Panc1 (cell line): ENCODE measurements at regions not wholly inside any gene's neighbourhood (a gene's known extent, or its start where the extent isn't known, plus 50 kb on each side); places are given as distances from the start of the nearest gene placed in this dataset.
"Not testable (repeated sequence)": the region's sequence is repeated elsewhere in the genome, so short reads cannot be mapped to it uniquely, and the experiment has no call there.

Experiments used
- ATAC-seq: fragments of 200-7000 bp; cut with Tn5 transposase; 2 replicates; pipeline ENCODE4 v1.9.1; 2020; ENCODE audit warnings: mild to moderate bottlenecking, moderate library complexity
- BruUV-seq: library from RNA; stranded (reverse); fragments of 400-500 nt; replicated peaks from 2 replicates; lab custom pipeline; 2021; lab: Mats Ljungman, UMichigan
- CTCF ChIA-PET: fragments of 300-600 bp; sonication (Branson Sonifier 250); formaldehyde crosslinking; loops from one replicate; lab custom pipeline; 2022; ENCODE audit warnings: antibody characterized with exemption; lab: Charles Lee
- POLR2A ChIA-PET: fragments of 300-600 bp; sonication (Branson Sonifier 250); formaldehyde crosslinking; loops from one replicate; lab custom pipeline; 2022; ENCODE audit warnings: antibody characterized with exemption; lab: Charles Lee
- DNase-seq: peaks from one replicate; pipeline ENCODE4 v3.0.0-alpha.2; 2010; ENCODE audit warnings: low read depth, low spot score
- H3K27ac ChIP-seq: 2 replicates; pipeline ENCODE4 v1.5.1; 2011; ENCODE audit warnings: mild to moderate bottlenecking, low read length, inconsistent platforms
- H3K27me3 ChIP-seq: fragments of 200-500 bp; sonication (Bioruptor generic); 2 replicates; pipeline ENCODE4 v1.6.0; 2014; ENCODE audit warnings: low read length, inconsistent platforms; ENCODE audit not compliant: control insufficient read depth, insufficient read depth
- H3K36me3 ChIP-seq: fragments of 200-500 bp; sonication (Bioruptor generic); 2 replicates; pipeline ENCODE4 v1.5.1; 2014; ENCODE audit warnings: inconsistent platforms, mild to moderate bottlenecking, low read length, moderate library complexity; ENCODE audit not compliant: control insufficient read depth, insufficient read depth
- H3K4me1 ChIP-seq: 2 replicates; pipeline ENCODE4 v1.5.1; 2011; ENCODE audit warnings: inconsistent platforms, mild to moderate bottlenecking, low read length, moderate library complexity; ENCODE audit not compliant: control insufficient read depth, insufficient read depth
- H3K4me3 ChIP-seq, 2 experiments: 2 replicates each; pipeline ENCODE4 v1.5.1; 2011 to 2012; ENCODE audit warnings: low read depth in 2 of 2, low read length in 2 of 2, mild to moderate bottlenecking in 2 of 2, inconsistent platforms in 1 of 2, moderate library complexity in 1 of 2
- H3K9me3 ChIP-seq: fragments of 200-500 bp; sonication (Bioruptor generic); 2 replicates; pipeline ENCODE4 v1.5.1; 2014; ENCODE audit warnings: low read depth, mild to moderate bottlenecking, inconsistent platforms, low read length, moderate library complexity; ENCODE audit not compliant: control insufficient read depth, insufficient read depth
- POLR2AphosphoS5 ChIP-seq: IDR thresholded peaks from 2 replicates; pipeline ENCODE4 v1.6.1; 2012; ENCODE audit warnings: mild to moderate bottlenecking, low read depth, low read length, moderate library complexity
- SIN3A ChIP-seq: IDR thresholded peaks from 2 replicates; pipeline ENCODE4 v1.6.1; 2012; ENCODE audit warnings: low read depth, mild to moderate bottlenecking, low read length, moderate library complexity, borderline replicate concordance; ENCODE audit not compliant: insufficient read depth
- TCF7L2 ChIP-seq: IDR thresholded peaks from 2 replicates; pipeline ENCODE4 v1.6.1; 2011; ENCODE audit warnings: mild to moderate bottlenecking, low read depth, low read length, inconsistent platforms
- in situ Hi-C: cut with HindIII; loops from 2 replicates; pipeline ENCODE4 v1.10.0; 2016; ENCODE audit warnings: low sequenced_read_pairs, low pct_unique_long_range_greater_than_20kb
- intact Hi-C: fragments of 100-400 bp; cut with micrococcal nuclease; formaldehyde crosslinking; loops from one replicate; pipeline ENCODE4 v1.10.0; 2022; ENCODE audit not compliant: unreplicated experiment
- TF ChIP-seq, protein P1 (sequence below), 2 experiments: IDR thresholded peaks; 2 replicates each; pipeline ENCODE4 v1.6.1; 2011 to 2012; ENCODE audit warnings: low read depth in 2 of 2, control low read depth in 1 of 2, low read length in 1 of 2, mild to moderate bottlenecking in 1 of 2, moderate library complexity in 1 of 2; ENCODE audit not compliant: insufficient read depth in 1 of 2
- TF ChIP-seq, protein P2 (sequence below): fragments of 450-650 bp; IDR thresholded peaks from 2 replicates; pipeline ENCODE4 v1.5.1; 2017; ENCODE audit warnings: mild to moderate bottlenecking

DNA sequence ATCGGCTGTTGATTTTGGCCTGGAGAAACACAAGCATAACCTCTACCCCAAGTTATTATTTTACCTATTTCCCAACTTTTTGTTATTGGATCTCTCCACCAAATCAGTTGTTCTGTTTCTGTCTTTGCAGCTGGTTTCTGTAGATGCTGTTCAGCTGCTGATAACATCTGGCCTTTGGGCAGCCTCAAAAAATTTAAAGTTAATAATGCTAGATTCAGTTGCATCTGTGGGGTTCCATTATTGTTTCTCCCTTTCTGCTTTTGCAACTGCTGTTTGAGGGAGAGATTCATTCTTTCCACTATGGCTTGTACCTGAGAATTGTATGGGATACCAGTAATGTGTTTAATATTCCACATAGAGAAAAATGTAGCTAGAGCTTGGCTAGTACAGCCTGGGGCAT lies 118.7 kb upstream of the IGFBP3 start:
- H3K9me3 ChIP-seq, H3K36me3 ChIP-seq, POLR2A ChIA-PET, CTCF ChIA-PET, intact Hi-C loops, in situ Hi-C loops, DNase-seq, H3K27me3 ChIP-seq, H3K4me3 ChIP-seq, ATAC-seq, H3K4me1 ChIP-seq, BruUV-seq, H3K27ac ChIP-seq: not testable (repeated sequence)

DNA sequence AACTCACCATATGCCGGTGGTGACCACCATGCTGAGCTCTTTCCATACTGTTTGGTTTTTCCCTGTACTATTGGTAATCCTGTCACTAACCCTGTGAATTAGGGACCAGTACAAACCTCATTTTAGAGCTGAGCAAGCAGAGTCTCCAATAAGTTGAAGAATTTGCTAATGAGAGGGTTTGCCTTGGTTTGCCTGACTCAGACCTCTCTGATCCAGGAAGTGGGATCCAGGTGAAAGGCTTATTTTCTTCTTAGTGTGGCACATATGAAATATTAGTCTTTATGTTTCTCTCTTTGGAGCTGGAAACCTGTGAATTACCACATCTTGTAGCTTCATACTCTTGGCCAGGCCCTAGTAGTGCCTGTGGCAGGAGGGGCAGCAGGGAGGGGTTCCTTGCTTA lies 114.1 kb upstream of the IGFBP3 start:
- in situ Hi-C loops (no loop called here), intact Hi-C loops (no loop called here)
- ChIA-PET POLR2A (no interaction called here), CTCF (no interaction called here)
- DNase-seq (no peak), ATAC-seq (no peak)
- Histone ChIP-seq H3K4me1 (peaks cover 2% of the 10 kb centered on the region; the same call in 1 of the 2 replicates), H3K27ac (no peak overlapping the region), H3K27me3 (no peaks in the 10 kb centered on the region), H3K9me3 (no peaks in the 10 kb centered on the region), H3K4me3 (no peak overlapping the region), H3K36me3 (no peaks in the 10 kb centered on the region)
- no TSS peak for BruUV-seq
- TF ChIP-seq SIN3A (no peak), TCF7L2 (no peak), POLR2AphosphoS5 (no peak)
- TF ChIP-seq, protein P1, sequence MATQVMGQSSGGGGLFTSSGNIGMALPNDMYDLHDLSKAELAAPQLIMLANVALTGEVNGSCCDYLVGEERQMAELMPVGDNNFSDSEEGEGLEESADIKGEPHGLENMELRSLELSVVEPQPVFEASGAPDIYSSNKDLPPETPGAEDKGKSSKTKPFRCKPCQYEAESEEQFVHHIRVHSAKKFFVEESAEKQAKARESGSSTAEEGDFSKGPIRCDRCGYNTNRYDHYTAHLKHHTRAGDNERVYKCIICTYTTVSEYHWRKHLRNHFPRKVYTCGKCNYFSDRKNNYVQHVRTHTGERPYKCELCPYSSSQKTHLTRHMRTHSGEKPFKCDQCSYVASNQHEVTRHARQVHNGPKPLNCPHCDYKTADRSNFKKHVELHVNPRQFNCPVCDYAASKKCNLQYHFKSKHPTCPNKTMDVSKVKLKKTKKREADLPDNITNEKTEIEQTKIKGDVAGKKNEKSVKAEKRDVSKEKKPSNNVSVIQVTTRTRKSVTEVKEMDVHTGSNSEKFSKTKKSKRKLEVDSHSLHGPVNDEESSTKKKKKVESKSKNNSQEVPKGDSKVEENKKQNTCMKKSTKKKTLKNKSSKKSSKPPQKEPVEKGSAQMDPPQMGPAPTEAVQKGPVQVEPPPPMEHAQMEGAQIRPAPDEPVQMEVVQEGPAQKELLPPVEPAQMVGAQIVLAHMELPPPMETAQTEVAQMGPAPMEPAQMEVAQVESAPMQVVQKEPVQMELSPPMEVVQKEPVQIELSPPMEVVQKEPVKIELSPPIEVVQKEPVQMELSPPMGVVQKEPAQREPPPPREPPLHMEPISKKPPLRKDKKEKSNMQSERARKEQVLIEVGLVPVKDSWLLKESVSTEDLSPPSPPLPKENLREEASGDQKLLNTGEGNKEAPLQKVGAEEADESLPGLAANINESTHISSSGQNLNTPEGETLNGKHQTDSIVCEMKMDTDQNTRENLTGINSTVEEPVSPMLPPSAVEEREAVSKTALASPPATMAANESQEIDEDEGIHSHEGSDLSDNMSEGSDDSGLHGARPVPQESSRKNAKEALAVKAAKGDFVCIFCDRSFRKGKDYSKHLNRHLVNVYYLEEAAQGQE (IDR thresholded peaks at IDR 0.05; ENCODE audit: insufficient read depth in 1 of 2, low read depth in 2 of 2, low read length in 1 of 2), result no peak
- TF ChIP-seq, protein P2, sequence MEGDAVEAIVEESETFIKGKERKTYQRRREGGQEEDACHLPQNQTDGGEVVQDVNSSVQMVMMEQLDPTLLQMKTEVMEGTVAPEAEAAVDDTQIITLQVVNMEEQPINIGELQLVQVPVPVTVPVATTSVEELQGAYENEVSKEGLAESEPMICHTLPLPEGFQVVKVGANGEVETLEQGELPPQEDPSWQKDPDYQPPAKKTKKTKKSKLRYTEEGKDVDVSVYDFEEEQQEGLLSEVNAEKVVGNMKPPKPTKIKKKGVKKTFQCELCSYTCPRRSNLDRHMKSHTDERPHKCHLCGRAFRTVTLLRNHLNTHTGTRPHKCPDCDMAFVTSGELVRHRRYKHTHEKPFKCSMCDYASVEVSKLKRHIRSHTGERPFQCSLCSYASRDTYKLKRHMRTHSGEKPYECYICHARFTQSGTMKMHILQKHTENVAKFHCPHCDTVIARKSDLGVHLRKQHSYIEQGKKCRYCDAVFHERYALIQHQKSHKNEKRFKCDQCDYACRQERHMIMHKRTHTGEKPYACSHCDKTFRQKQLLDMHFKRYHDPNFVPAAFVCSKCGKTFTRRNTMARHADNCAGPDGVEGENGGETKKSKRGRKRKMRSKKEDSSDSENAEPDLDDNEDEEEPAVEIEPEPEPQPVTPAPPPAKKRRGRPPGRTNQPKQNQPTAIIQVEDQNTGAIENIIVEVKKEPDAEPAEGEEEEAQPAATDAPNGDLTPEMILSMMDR, result no peak

DNA sequence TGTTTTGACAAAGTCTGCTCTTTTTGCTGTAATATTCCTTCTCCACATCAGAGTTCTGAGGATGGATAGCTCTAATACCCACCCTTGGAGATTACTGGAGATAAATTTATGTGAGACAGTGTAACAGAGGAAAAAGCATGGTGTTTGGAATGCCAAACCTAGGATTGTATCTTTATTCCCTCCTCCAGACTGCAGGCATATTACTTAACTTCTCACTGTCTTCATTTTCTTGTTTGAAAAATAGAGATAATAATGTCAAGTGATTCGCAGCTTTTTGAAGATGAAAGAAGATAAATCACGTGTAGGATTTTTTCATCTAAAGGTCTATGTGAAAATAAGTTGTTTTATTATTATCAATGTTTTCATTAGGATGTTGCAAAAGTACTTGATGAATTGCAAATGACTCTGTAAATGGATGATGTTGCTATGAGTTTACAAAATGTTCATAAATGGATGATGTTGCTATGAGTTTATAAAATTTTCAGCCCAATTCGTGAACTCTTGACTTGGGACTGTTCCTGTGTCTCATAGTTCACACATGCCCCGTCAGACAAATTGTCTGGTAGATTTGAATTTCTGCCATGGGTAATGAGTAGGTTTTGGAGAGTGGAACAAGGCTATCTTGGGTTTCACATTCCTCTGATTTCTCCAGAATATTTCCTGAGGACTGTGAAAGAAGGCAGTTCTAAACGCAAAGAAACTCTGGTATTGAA lies 113.1 kb upstream of the IGFBP3 start:
- peaks cover 2% of the 10 kb centered on the region; the same call in 1 of the 2 replicates for H3K4me1 ChIP-seq
- POLR2A ChIA-PET, result no interaction called here
- no peaks in the 10 kb centered on the region for H3K9me3 ChIP-seq
- TF ChIP-seq, protein P2, result no peak
- TF ChIP-seq, protein P1 (IDR thresholded peaks at IDR 0.05; ENCODE audit: insufficient read depth in 1 of 2, low read depth in 2 of 2, low read length in 1 of 2), result no peak
- TF ChIP-seq TCF7L2 (no peak), POLR2AphosphoS5 (no peak), SIN3A (no peak)
- H3K27ac ChIP-seq, result no peak overlapping the region
- no peaks in the 10 kb centered on the region for H3K27me3 ChIP-seq
- DNase-seq, result no peak
- no TSS peak for BruUV-seq
- no peak for ATAC-seq
- in situ Hi-C loops, result no loop called here
- intact Hi-C loops, result no loop called here
- CTCF ChIA-PET, result no interaction called here
- H3K4me3 ChIP-seq, result no peak overlapping the region
- no peaks in the 10 kb centered on the region for H3K36me3 ChIP-seq
